Gastrocnemius medialis (tissue), 4 donors: ENCODE measurements at regions not wholly inside any gene's neighbourhood (a gene's known extent, or its start where the extent isn't known, plus 50 kb on each side); places are given as distances from the start of the nearest gene placed in this dataset.
"Not testable (repeated sequence)": the region's sequence is repeated elsewhere in the genome, so short reads cannot be mapped to it uniquely, and the experiment has no call there.

ENCODE experiments used
- ATAC-seq, 2 donors: fragments of 150-250 bp; one replicate each; pipeline ENCODE4 v1.9.1; 2016
- DNase-seq, 2 donors: peaks; one replicate each; pipeline ENCODE4 v3.0.0-alpha.2; 2019
- H3K27ac ChIP-seq, 4 donors: fragments of 200-600 bp; sonication (generic); 1 replicate in 1 of 4; 2 replicates in 3 of 4; pipeline ENCODE4 v1.5.1; 2016 to 2018; ENCODE audit warnings: mild to moderate bottlenecking in 2 of 4, moderate library complexity in 1 of 4
- H3K27me3 ChIP-seq, 3 donors: fragments of 200-600 bp; sonication (generic) in 2 of 3; 1 replicate in 1 of 3; 2 replicates in 2 of 3; pipeline versions ENCODE4 v1.5.1 to v1.6.0; 2016 to 2019; ENCODE audit warnings: mild to moderate bottlenecking in 1 of 3, moderate library complexity in 1 of 3
- H3K36me3 ChIP-seq, 2 donors: fragments of 200-600 bp; sonication (generic) in 1 of 2; one replicate each; pipeline ENCODE4 v1.5.1; 2017 to 2018
- H3K4me1 ChIP-seq, 2 donors: fragments of 200-600 bp; sonication (generic) in 1 of 2; one replicate each; pipeline ENCODE4 v1.5.1; 2016 to 2017; ENCODE audit warnings: mild to moderate bottlenecking in 2 of 2
- H3K4me3 ChIP-seq, 4 donors: fragments of 200-600 bp; sonication (generic) in 3 of 4; 1 replicate in 1 of 4; 2 replicates in 3 of 4; pipeline ENCODE4 v1.5.1; 2016 to 2019; ENCODE audit warnings: mild to moderate bottlenecking in 2 of 4
- H3K9me3 ChIP-seq, 3 donors: fragments of 200-600 bp; sonication (generic) in 2 of 3; 1 replicate in 1 of 3; 2 replicates in 2 of 3; pipeline ENCODE4 v1.5.1; 2016 to 2019
- POLR2A ChIP-seq, 2 donors: fragments of 450-650 bp; IDR thresholded peaks; one replicate each; pipeline ENCODE4 v1.6.1; 2017; ENCODE audit warnings: antibody characterized with exemption in 2 of 2, mild to moderate bottlenecking in 2 of 2, moderate library complexity in 2 of 2
- in situ Hi-C, 4 donors: fragments of 200-750 bp; cut with MboI; loops; one replicate each; pipeline versions ENCODE4 v1.15.0 to v1.8.0; 2017; ENCODE audit warnings: low sequenced_read_pairs in 4 of 4
- intact Hi-C: fragments of 100-400 bp; cut with DNase I; formaldehyde crosslinking; loops from one replicate; pipeline ENCODE4 v1.15.1; 2023; ENCODE audit warnings: low total_unique reads
- TF ChIP-seq, protein P1 (sequence below), 5 experiments: fragments of 450-650 bp in 3 of 5; fragments of 200-600 bp in 2 of 5; sonication (generic) in 2 of 5; IDR thresholded peaks in 4 of 5; conservative IDR thresholded peaks in 1 of 5; 1 replicate in 4 of 5; 2 replicates in 1 of 5; pipeline ENCODE4 v1.5.1; 2016 to 2019; ENCODE audit warnings: antibody characterized with exemption in 5 of 5, mild to moderate bottlenecking in 3 of 5, moderate library complexity in 3 of 5

DNA sequence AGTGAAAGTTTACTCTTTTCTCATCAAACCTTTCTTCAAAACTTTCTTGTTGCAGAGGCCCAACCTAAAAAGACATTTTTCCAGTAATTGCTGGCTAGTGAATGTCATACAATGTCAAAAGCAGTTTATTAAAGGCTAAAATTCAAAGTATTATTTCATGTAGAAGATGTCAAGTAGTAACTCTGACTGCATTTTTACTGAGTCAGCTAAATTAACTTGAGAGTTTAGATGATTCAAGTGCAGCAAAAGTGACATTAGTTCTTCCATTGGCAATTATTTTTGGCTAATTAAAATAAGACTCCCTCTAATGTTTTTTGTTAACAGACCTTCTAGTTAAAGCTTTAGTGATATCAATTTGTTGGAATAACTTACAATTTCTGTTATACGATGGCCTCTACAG, 1438.5 kb downstream of the GRIK2 start:
- Histone ChIP-seq H3K27me3 (no peaks in the 10 kb centered on the region), H3K4me1 (no peaks in the 10 kb centered on the region), H3K27ac (no peak overlapping the region), H3K9me3 (no peaks in the 10 kb centered on the region), H3K4me3 (no peak overlapping the region), H3K36me3 (no peaks in the 10 kb centered on the region)
- intact Hi-C loops: no loop called here
- DNase-seq: no peak
- no peak for ATAC-seq
- TF ChIP-seq, protein P1, sequence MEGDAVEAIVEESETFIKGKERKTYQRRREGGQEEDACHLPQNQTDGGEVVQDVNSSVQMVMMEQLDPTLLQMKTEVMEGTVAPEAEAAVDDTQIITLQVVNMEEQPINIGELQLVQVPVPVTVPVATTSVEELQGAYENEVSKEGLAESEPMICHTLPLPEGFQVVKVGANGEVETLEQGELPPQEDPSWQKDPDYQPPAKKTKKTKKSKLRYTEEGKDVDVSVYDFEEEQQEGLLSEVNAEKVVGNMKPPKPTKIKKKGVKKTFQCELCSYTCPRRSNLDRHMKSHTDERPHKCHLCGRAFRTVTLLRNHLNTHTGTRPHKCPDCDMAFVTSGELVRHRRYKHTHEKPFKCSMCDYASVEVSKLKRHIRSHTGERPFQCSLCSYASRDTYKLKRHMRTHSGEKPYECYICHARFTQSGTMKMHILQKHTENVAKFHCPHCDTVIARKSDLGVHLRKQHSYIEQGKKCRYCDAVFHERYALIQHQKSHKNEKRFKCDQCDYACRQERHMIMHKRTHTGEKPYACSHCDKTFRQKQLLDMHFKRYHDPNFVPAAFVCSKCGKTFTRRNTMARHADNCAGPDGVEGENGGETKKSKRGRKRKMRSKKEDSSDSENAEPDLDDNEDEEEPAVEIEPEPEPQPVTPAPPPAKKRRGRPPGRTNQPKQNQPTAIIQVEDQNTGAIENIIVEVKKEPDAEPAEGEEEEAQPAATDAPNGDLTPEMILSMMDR (IDR thresholded peaks at IDR 0.05 in 4 of 5, conservative IDR thresholded peaks at IDR 0.05 in 1 of 5): no peak
- TF ChIP-seq POLR2A (IDR thresholded peaks at IDR 0.05): no peak
- in situ Hi-C loops: no loop called here

- no peak overlapping the region for H3K4me3 ChIP-seq
- H3K9me3 ChIP-seq: no peaks in the 10 kb centered on the region
- ATAC-seq (no peak), DNase-seq (no peak)
- in situ Hi-C loops: no loop called here
- no peaks in the 10 kb centered on the region for H3K36me3 ChIP-seq
- H3K4me1 ChIP-seq: no peaks in the 10 kb centered on the region
- no peak for TF ChIP-seq POLR2A (IDR thresholded peaks at IDR 0.05)
- TF ChIP-seq, protein P1 (IDR thresholded peaks at IDR 0.05 in 4 of 5, conservative IDR thresholded peaks at IDR 0.05 in 1 of 5): no peak
- no peak overlapping the region for H3K27ac ChIP-seq
- no peaks in the 10 kb centered on the region for H3K27me3 ChIP-seq
- intact Hi-C loops: no loop called here
These were observed 1426.6 kb downstream of the GRIK2 start for GRCh38 chr6:102820098-102820497.

GRCh38 chr6:102815207-102815606, 1421.7 kb downstream of the GRIK2 start:
- no peak overlapping the region for H3K27ac ChIP-seq
- no peak for ATAC-seq
- no peak for TF ChIP-seq POLR2A (IDR thresholded peaks at IDR 0.05)
- TF ChIP-seq, protein P1 (IDR thresholded peaks at IDR 0.05 in 4 of 5, conservative IDR thresholded peaks at IDR 0.05 in 1 of 5): no peak
- H3K9me3 ChIP-seq: no peaks in the 10 kb centered on the region
- intact Hi-C loops: no loop called here
- no peak overlapping the region for H3K4me3 ChIP-seq
- in situ Hi-C loops: no loop called here
- H3K36me3 ChIP-seq: no peaks in the 10 kb centered on the region
- no peaks in the 10 kb centered on the region for H3K27me3 ChIP-seq
- no peak for DNase-seq
- no peaks in the 10 kb centered on the region for H3K4me1 ChIP-seq

- no peak for ATAC-seq
- in situ Hi-C loops (no loop called here), intact Hi-C loops (no loop called here)
- no peak for TF ChIP-seq POLR2A (IDR thresholded peaks at IDR 0.05)
- TF ChIP-seq, protein P1 (IDR thresholded peaks at IDR 0.05 in 4 of 5, conservative IDR thresholded peaks at IDR 0.05 in 1 of 5): no peak
- no peak for DNase-seq
- Histone ChIP-seq H3K36me3 (no peaks in the 10 kb centered on the region), H3K4me3 (no peak overlapping the region), H3K27ac (no peak overlapping the region), H3K4me1 (no peaks in the 10 kb centered on the region), H3K9me3 (no peaks in the 10 kb centered on the region), H3K27me3 (no peaks in the 10 kb centered on the region)
These were observed 1420.2 kb downstream of the GRIK2 start for GRCh38 chr6:102813489-102814275.

DNA sequence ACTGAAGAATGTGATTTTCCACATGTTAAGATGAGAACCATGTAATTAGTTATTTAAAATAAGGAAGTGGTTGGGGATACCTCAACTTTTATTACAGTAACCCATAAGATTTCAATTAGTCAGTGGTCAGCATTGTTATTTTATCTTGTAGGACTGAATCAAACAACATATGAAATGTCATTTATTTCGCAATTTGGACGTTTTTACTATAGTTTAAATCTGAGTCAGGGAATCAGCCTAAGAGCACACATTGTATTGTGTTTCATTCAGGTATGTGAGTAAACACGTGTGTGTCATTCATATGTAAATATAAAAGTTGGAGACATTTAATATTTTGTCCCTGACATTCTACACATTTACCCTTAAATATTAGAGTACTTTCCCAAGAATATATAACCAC, 1418.7 kb downstream of the GRIK2 start:
- Histone ChIP-seq H3K9me3 (no peaks in the 10 kb centered on the region), H3K4me1 (no peaks in the 10 kb centered on the region), H3K4me3 (no peak overlapping the region), H3K27ac (no peak overlapping the region), H3K36me3 (no peaks in the 10 kb centered on the region), H3K27me3 (no peaks in the 10 kb centered on the region)
- DNase-seq (no peak), ATAC-seq (no peak)
- TF ChIP-seq POLR2A (IDR thresholded peaks at IDR 0.05): no peak
- TF ChIP-seq, protein P1 (IDR thresholded peaks at IDR 0.05 in 4 of 5, conservative IDR thresholded peaks at IDR 0.05 in 1 of 5): no peak
- intact Hi-C loops: no loop called here
- in situ Hi-C loops: no loop called here

DNA sequence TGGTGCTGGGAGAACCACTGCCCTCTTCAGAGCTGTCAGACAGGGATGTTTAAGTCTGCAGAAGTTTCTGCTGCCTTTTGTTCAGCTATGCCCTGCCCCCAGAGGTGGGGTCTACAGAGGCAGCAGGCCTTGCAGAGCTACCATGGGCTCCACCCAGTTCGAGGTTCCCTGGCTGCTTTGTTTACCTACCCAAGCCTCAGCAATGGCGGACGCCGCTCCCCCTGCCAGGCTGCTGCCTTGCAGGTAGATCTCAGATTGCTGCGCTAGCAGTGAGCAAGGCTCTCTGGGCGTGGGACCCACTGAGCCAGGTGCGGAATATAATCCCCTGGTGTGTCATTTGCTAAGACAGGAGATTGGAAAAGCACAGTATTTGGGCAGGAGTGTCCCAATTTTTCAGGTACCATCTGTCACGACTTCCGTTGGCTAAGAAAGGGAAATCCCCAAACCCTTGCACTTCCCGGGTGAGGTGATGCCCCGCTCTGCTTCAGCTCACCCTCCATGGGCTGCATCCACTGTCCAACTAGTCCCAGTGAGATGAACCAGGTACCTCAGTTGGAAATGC, 1415.5 kb downstream of the GRIK2 start:
- intact Hi-C loops, DNase-seq, H3K27ac ChIP-seq, in situ Hi-C loops, H3K27me3 ChIP-seq, ATAC-seq, H3K4me3 ChIP-seq, H3K9me3 ChIP-seq, H3K4me1 ChIP-seq, H3K36me3 ChIP-seq: not testable (repeated sequence)
